Psoas muscle (tissue), 7 donors: ENCODE measurements at regions not wholly inside any gene's neighbourhood (a gene's known extent, or its start where the extent isn't known, plus 50 kb on each side); places are given as distances from the start of the nearest gene placed in this dataset.
"Not testable (repeated sequence)": the region's sequence is repeated elsewhere in the genome, so short reads cannot be mapped to it uniquely, and the experiment has no call there.

Source experiments
- ATAC-seq, 4 donors: fragments of 200-7000 bp; cut with Tn5 transposase; one replicate each; pipeline ENCODE4 v1.9.1; 2020; ENCODE audit warnings: moderate library complexity in 3 of 4, mild to moderate bottlenecking in 2 of 4
- DNase-seq, 2 donors: peaks; one replicate each; pipeline ENCODE4 v3.0.0-alpha.2; 2020
- H3K27ac ChIP-seq: fragments of 200-600 bp; one replicate; pipeline ENCODE4 v1.8.0; 2022
- H3K27me3 ChIP-seq, 3 donors: fragments of 200-600 bp in 1 of 3; one replicate each; pipeline versions ENCODE4 v1.6.1 to v1.8.0; 2013 to 2022; ENCODE audit warnings: low read length in 2 of 3, mild to moderate bottlenecking in 2 of 3, moderate library complexity in 1 of 3; ENCODE audit not compliant: insufficient read depth in 3 of 3
- H3K36me3 ChIP-seq, 2 donors: fragments of 200-600 bp in 1 of 2; one replicate each; pipeline versions ENCODE4 v1.6.1 to v1.8.0; 2013 to 2022; ENCODE audit warnings: low read depth in 1 of 2, mild to moderate bottlenecking in 1 of 2, moderate library complexity in 1 of 2; ENCODE audit not compliant: insufficient read depth in 1 of 2
- H3K4me1 ChIP-seq: fragments of 200-600 bp; one replicate; pipeline ENCODE4 v1.8.0; 2022
- H3K4me3 ChIP-seq: fragments of 200-600 bp; one replicate; pipeline ENCODE4 v1.8.0; 2022; ENCODE audit warnings: mild to moderate bottlenecking
- H3K9me3 ChIP-seq: fragments of 200-600 bp; one replicate; pipeline ENCODE4 v1.8.0; 2022
- CTCF ChIP-seq: fragments of 200-600 bp; IDR thresholded peaks from one replicate; pipeline ENCODE4 v1.8.0; 2022; ENCODE audit warnings: antibody characterized with exemption
- WGBS, 3 donors: extraction: QIAGEN DNeasy Blood & Tissue Kit; methylation state at CpG; one replicate each; pipeline versions ENCODE4 v1.1.6 to v1.1.7; 2013; 5-methylcytosine and 5-hydroxymethylcytosine counted together
- intact Hi-C, 2 donors: fragments of 100-400 bp; cut with DNase I; formaldehyde crosslinking; loops; one replicate each; pipeline versions ENCODE4 v1.11.0 to v1.14.2; 2022
- donor health status: healthy with polysubstance abuse.
- donor health status: DM: no; HTN: no; CAD: no; lungs with moderate emphysema.
- donor health status: Bipolar disorder and iron deficiency.
- donor health status: healthy.
- donor health status: DM: yes; HTN: yes; CAD: no.
- donor health status: DM: no; HTN: no; CAD: no.
- donor health status: DM: yes; HTN: yes; CAD: no.

GRCh38 chr6:57809454-57809853 lies 492.0 kb downstream of the PRIM2 start:
- ATAC-seq, DNase-seq, H3K27ac ChIP-seq, H3K36me3 ChIP-seq, H3K4me3 ChIP-seq, intact Hi-C loops, H3K4me1 ChIP-seq, H3K9me3 ChIP-seq: not testable (repeated sequence)
- WGBS, 3 donors, result 9 to 19% (median 11%) methylated on average over 10 to 12 of the region's 12 CpGs
- peaks cover 3 to 39% (median 4%) of the 10 kb centered on the region in 3 donors for H3K27me3 ChIP-seq

- intact Hi-C loops, H3K27ac ChIP-seq, H3K4me3 ChIP-seq, H3K9me3 ChIP-seq, ATAC-seq, H3K4me1 ChIP-seq, DNase-seq, H3K36me3 ChIP-seq: not testable (repeated sequence)
- H3K27me3 ChIP-seq, result peaks cover 3 to 46% (median 4%) of the 10 kb centered on the region in 3 donors
- 3 to 5% (median 4%) methylated on average over 28 of the region's 28 CpGs for WGBS, 3 donors
Measured at GRCh38 chr6:57813271-57814075, 496.0 kb downstream of the PRIM2 start.

GRCh38 chr6:57815826-57816225 lies 498.4 kb downstream of the PRIM2 start:
- H3K9me3 ChIP-seq, H3K36me3 ChIP-seq, ATAC-seq, H3K4me3 ChIP-seq, intact Hi-C loops, H3K27ac ChIP-seq, H3K4me1 ChIP-seq, DNase-seq: not testable (repeated sequence)
- WGBS, 3 donors, result 10 to 12% (median 11%) methylated on average over 8 to 10 of the region's 10 CpGs
- H3K27me3 ChIP-seq, result peaks cover 0 to 33% (median 4%) of the 10 kb centered on the region in 3 donors

- H3K4me3 ChIP-seq, H3K36me3 ChIP-seq, intact Hi-C loops, ATAC-seq, H3K9me3 ChIP-seq, DNase-seq, H3K4me1 ChIP-seq, H3K27ac ChIP-seq: not testable (repeated sequence)
- peaks cover 0 to 19% (median 3%) of the 10 kb centered on the region in 3 donors for H3K27me3 ChIP-seq
- WGBS, 3 donors, result 3 to 4% (median 3%) methylated on average over 7 to 8 of the region's 21 CpGs
Measured at GRCh38 chr6:57821325-57821724, 503.9 kb downstream of the PRIM2 start.

GRCh38 chr6:57822448-57822847 lies 505.0 kb downstream of the PRIM2 start:
- WGBS, 3 donors, result 1 to 5% (median 3%) methylated on average over 17 to 19 of the region's 19 CpGs
- intact Hi-C loops, H3K4me3 ChIP-seq, H3K36me3 ChIP-seq, H3K9me3 ChIP-seq, DNase-seq, ATAC-seq, H3K4me1 ChIP-seq, H3K27ac ChIP-seq: not testable (repeated sequence)
- H3K27me3 ChIP-seq, result peaks cover 0 to 19% (median 3%) of the 10 kb centered on the region in 3 donors

- Histone ChIP-seq H3K4me1 (no peaks in the 10 kb centered on the region), H3K4me3 (no peak overlapping the region), H3K9me3 (no peaks in the 10 kb centered on the region), H3K27ac (no peak overlapping the region), H3K36me3 (no peaks in the 10 kb centered on the region), H3K27me3 (peaks cover 0 to 15% (median 3%) of the 10 kb centered on the region in 3 donors)
- WGBS, 3 donors, result 3 to 6% (median 6%) methylated on average over 27 of the region's 27 CpGs
- DNase-seq, result no peak
- intact Hi-C loops, result no loop called here
- TF ChIP-seq CTCF, result no peak
- ATAC-seq, result no peak
Measured at GRCh38 chr6:57822896-57823358, 505.5 kb downstream of the PRIM2 start.

- ATAC-seq, DNase-seq, intact Hi-C loops, H3K4me3 ChIP-seq, H3K36me3 ChIP-seq, H3K9me3 ChIP-seq, H3K4me1 ChIP-seq, H3K27me3 ChIP-seq, H3K27ac ChIP-seq: not testable (repeated sequence)
- 44 to 58% (median 48%) methylated on average over 9 of the region's 9 CpGs for WGBS, 3 donors
Measured at GRCh38 chr6:57837622-57838209, 520.3 kb downstream of the PRIM2 start.

GRCh38 chr6:57841551-57841950 lies 524.1 kb downstream of the PRIM2 start:
- H3K27ac ChIP-seq, H3K4me1 ChIP-seq, DNase-seq, H3K27me3 ChIP-seq, ATAC-seq, H3K36me3 ChIP-seq, H3K9me3 ChIP-seq, H3K4me3 ChIP-seq, intact Hi-C loops: not testable (repeated sequence)
- WGBS, 3 donors, result 89 to 92% (median 91%) methylated on average over 6 of the region's 6 CpGs

GRCh38 chr6:57853745-57854407 lies 536.4 kb downstream of the PRIM2 start:
- ATAC-seq, H3K4me3 ChIP-seq, H3K4me1 ChIP-seq, H3K36me3 ChIP-seq, H3K9me3 ChIP-seq, H3K27me3 ChIP-seq, intact Hi-C loops, DNase-seq, H3K27ac ChIP-seq: not testable (repeated sequence)
- whole genome bisulfite sequencing, 3 donors, result 1 to 4% (median 3%) methylated on average over 28 to 31 of the region's 44 CpGs
